ENCODE measurements at regions not wholly inside any gene's neighbourhood (a gene's known extent, or its start where the extent isn't known, plus 50 kb on each side); places are given as distances from the start of the nearest gene placed in this dataset.

GRCh38 chr5:103962023-103962422 is 399.4 kb upstream of the NUDT12 start:
- Mint-ChIP-seq H3K4me1 (no peaks in the 10 kb centered on the region), H3K36me3 (no peaks in the 10 kb centered on the region), H3K4me3 (no peak overlapping the region), H3K27ac (no peak overlapping the region), H3K27me3 (no peaks in the 10 kb centered on the region), H3K9me3 (peaks cover 5% of the 10 kb centered on the region)
- ATAC-seq (ENCODE audit: low read depth): no peak
- DNase-seq (ENCODE audit: low spot score in 2 of 2): no peak

- H3K27ac Mint-ChIP-seq: no peak overlapping the region
- DNase-seq (ENCODE audit: low spot score in 2 of 2): no peak
- no peaks in the 10 kb centered on the region for H3K9me3 Mint-ChIP-seq
- H3K4me3 Mint-ChIP-seq: no peak overlapping the region
- no peaks in the 10 kb centered on the region for H3K36me3 Mint-ChIP-seq
- H3K4me1 Mint-ChIP-seq: no peaks in the 10 kb centered on the region
- no peaks in the 10 kb centered on the region for H3K27me3 Mint-ChIP-seq
- no peak for ATAC-seq (ENCODE audit: low read depth)
Observed at GRCh38 chr5:103953601-103954382, 391.2 kb upstream of the NUDT12 start.

GRCh38 chr5:103951776-103952175 is 389.2 kb upstream of the NUDT12 start:
- DNase-seq (ENCODE audit: low spot score in 2 of 2) (no peak), ATAC-seq (ENCODE audit: low read depth) (no peak)
- no peaks in the 10 kb centered on the region for H3K27me3 Mint-ChIP-seq
- H3K27ac Mint-ChIP-seq: no peak overlapping the region
- H3K9me3 Mint-ChIP-seq: no peaks in the 10 kb centered on the region
- no peaks in the 10 kb centered on the region for H3K36me3 Mint-ChIP-seq
- H3K4me1 Mint-ChIP-seq: no peaks in the 10 kb centered on the region
- no peak overlapping the region for H3K4me3 Mint-ChIP-seq

GRCh38 chr5:103943230-103943629 is 380.6 kb upstream of the NUDT12 start:
- Mint-ChIP-seq H3K27me3 (no peaks in the 10 kb centered on the region), H3K27ac (no peak overlapping the region), H3K4me1 (no peaks in the 10 kb centered on the region), H3K36me3 (no peaks in the 10 kb centered on the region), H3K4me3 (no peak overlapping the region), H3K9me3 (no peaks in the 10 kb centered on the region)
- ATAC-seq (ENCODE audit: low read depth) (no peak), DNase-seq (ENCODE audit: low spot score in 2 of 2) (no peak)

- ATAC-seq (ENCODE audit: low read depth): no peak
Observed at GRCh38 chr5:103942587-103943186, 380.1 kb upstream of the NUDT12 start.

GRCh38 chr5:103941596-103941995 is 379.0 kb upstream of the NUDT12 start:
- H3K27me3 Mint-ChIP-seq: no peaks in the 10 kb centered on the region

More at GRCh38 chr5:103942587-103943186, 380.1 kb upstream of the NUDT12 start:
- Mint-ChIP-seq H3K36me3 (no peaks in the 10 kb centered on the region), H3K27me3 (no peaks in the 10 kb centered on the region), H3K27ac (no peak overlapping the region), H3K9me3 (no peaks in the 10 kb centered on the region), H3K4me1 (no peaks in the 10 kb centered on the region), H3K4me3 (no peak overlapping the region)
- no peak for DNase-seq (ENCODE audit: low spot score in 2 of 2)

GRCh38 chr5:103938146-103938695 is 375.6 kb upstream of the NUDT12 start:
- H3K9me3 Mint-ChIP-seq: peaks cover 4% of the 10 kb centered on the region
- DNase-seq (ENCODE audit: low spot score in 2 of 2): no peak
- H3K36me3 Mint-ChIP-seq: no peaks in the 10 kb centered on the region
- no peak for ATAC-seq (ENCODE audit: low read depth)
- no peaks in the 10 kb centered on the region for H3K4me1 Mint-ChIP-seq
- H3K27me3 Mint-ChIP-seq: no peaks in the 10 kb centered on the region
- H3K4me3 Mint-ChIP-seq: no peak overlapping the region
- no peak overlapping the region for H3K27ac Mint-ChIP-seq

More at GRCh38 chr5:103941596-103941995, 379.0 kb upstream of the NUDT12 start:
- DNase-seq (ENCODE audit: low spot score in 2 of 2): no peak
- Mint-ChIP-seq H3K36me3 (no peaks in the 10 kb centered on the region), H3K9me3 (no peaks in the 10 kb centered on the region), H3K27ac (no peak overlapping the region), H3K4me3 (no peak overlapping the region), H3K4me1 (no peaks in the 10 kb centered on the region)
- no peak for ATAC-seq (ENCODE audit: low read depth)

- no peak overlapping the region for H3K27ac Mint-ChIP-seq
- peaks cover 8% of the 10 kb centered on the region for H3K9me3 Mint-ChIP-seq
- no peaks in the 10 kb centered on the region for H3K27me3 Mint-ChIP-seq
- H3K4me3 Mint-ChIP-seq: no peak overlapping the region
- no peak for DNase-seq (ENCODE audit: low spot score in 2 of 2)
- no peak for ATAC-seq (ENCODE audit: low read depth)
- H3K4me1 Mint-ChIP-seq: no peaks in the 10 kb centered on the region
- no peaks in the 10 kb centered on the region for H3K36me3 Mint-ChIP-seq
Observed at GRCh38 chr5:103929338-103930013, 366.9 kb upstream of the NUDT12 start.

- Mint-ChIP-seq H3K27ac (no peak overlapping the region), H3K4me3 (no peak overlapping the region), H3K27me3 (no peaks in the 10 kb centered on the region), H3K36me3 (no peaks in the 10 kb centered on the region), H3K9me3 (peaks cover 8% of the 10 kb centered on the region), H3K4me1 (no peaks in the 10 kb centered on the region)
- no peak for DNase-seq (ENCODE audit: low spot score in 2 of 2)
- no peak for ATAC-seq (ENCODE audit: low read depth)
Observed at GRCh38 chr5:103927739-103928138, 365.1 kb upstream of the NUDT12 start.

GRCh38 chr5:103923616-103924168 is 361.1 kb upstream of the NUDT12 start:
- Mint-ChIP-seq H3K27ac (no peak overlapping the region), H3K36me3 (no peaks in the 10 kb centered on the region), H3K4me1 (no peaks in the 10 kb centered on the region), H3K4me3 (no peak overlapping the region), H3K27me3 (no peaks in the 10 kb centered on the region), H3K9me3 (peaks cover 5% of the 10 kb centered on the region)
- ATAC-seq (ENCODE audit: low read depth) (no peak), DNase-seq (ENCODE audit: low spot score in 2 of 2) (no peak)

GRCh38 chr5:103919506-103919905 is 356.9 kb upstream of the NUDT12 start:
- no peak overlapping the region for H3K27ac Mint-ChIP-seq
- H3K27me3 Mint-ChIP-seq: no peaks in the 10 kb centered on the region
- ATAC-seq (ENCODE audit: low read depth): no peak
- no peak overlapping the region for H3K4me3 Mint-ChIP-seq
- no peaks in the 10 kb centered on the region for H3K9me3 Mint-ChIP-seq
- no peaks in the 10 kb centered on the region for H3K36me3 Mint-ChIP-seq
- no peak for DNase-seq (ENCODE audit: low spot score in 2 of 2)
- no peaks in the 10 kb centered on the region for H3K4me1 Mint-ChIP-seq

- Mint-ChIP-seq H3K4me3 (no peak overlapping the region), H3K36me3 (no peaks in the 10 kb centered on the region), H3K27ac (no peak overlapping the region), H3K4me1 (no peaks in the 10 kb centered on the region), H3K9me3 (no peaks in the 10 kb centered on the region), H3K27me3 (no peaks in the 10 kb centered on the region)
- no peak for ATAC-seq (ENCODE audit: low read depth)
- DNase-seq (ENCODE audit: low spot score in 2 of 2): no peak
Observed at GRCh38 chr5:103918668-103919367, 356.2 kb upstream of the NUDT12 start.

GRCh38 chr5:103915081-103915480 is 352.5 kb upstream of the NUDT12 start:
- H3K4me1 Mint-ChIP-seq: no peaks in the 10 kb centered on the region
- no peak overlapping the region for H3K27ac Mint-ChIP-seq
- H3K36me3 Mint-ChIP-seq: no peaks in the 10 kb centered on the region
- no peak overlapping the region for H3K4me3 Mint-ChIP-seq
- DNase-seq (ENCODE audit: low spot score in 2 of 2) (no peak), ATAC-seq (ENCODE audit: low read depth) (no peak)
- no peaks in the 10 kb centered on the region for H3K27me3 Mint-ChIP-seq
- H3K9me3 Mint-ChIP-seq: peaks cover 2% of the 10 kb centered on the region
